Body of pancreas (tissue), 4 donors: ENCODE measurements at regions not wholly inside any gene's neighbourhood (a gene's known extent, or its start where the extent isn't known, plus 50 kb on each side); places are given as distances from the start of the nearest gene placed in this dataset.

Experiments used
- ATAC-seq: fragments of 150-250 bp; one replicate; pipeline ENCODE4 v1.9.1; 2016
- DNase-seq, 4 donors: peaks; one replicate each; pipeline ENCODE4 v3.0.0-alpha.2; 2019
- H3K27ac ChIP-seq, 4 donors: fragments of 200-600 bp; sonication (generic); 1 replicate in 3 of 4; 2 replicates in 1 of 4; pipeline versions ENCODE4 v1.5.1 to v1.6.1; 2016 to 2019; ENCODE audit warnings: mild to moderate bottlenecking in 1 of 4, mixed read lengths in 1 of 4, moderate library complexity in 1 of 4
- H3K27me3 ChIP-seq, 2 donors: fragments of 200-600 bp; sonication (generic); one replicate each; pipeline ENCODE4 v1.6.0; 2016; ENCODE audit warnings: mild to moderate bottlenecking in 1 of 2
- H3K36me3 ChIP-seq, 2 donors: fragments of 200-600 bp; sonication (generic); replicated peaks in 1 of 2; 2 replicates each; pipeline ENCODE4 v1.5.1; 2016; ENCODE audit warnings: low read depth in 2 of 2; ENCODE audit not compliant: insufficient read depth in 1 of 2
- H3K4me1 ChIP-seq: fragments of 200-600 bp; sonication (generic); one replicate; pipeline ENCODE4 v1.6.0; 2016
- H3K4me3 ChIP-seq, 2 donors: fragments of 200-600 bp; sonication (generic); 1 replicate in 1 of 2; 2 replicates in 1 of 2; pipeline ENCODE4 v1.5.1; 2016 to 2019
- H3K9me3 ChIP-seq, 3 donors: fragments of 200-600 bp; sonication (generic); 1 replicate in 2 of 3; 2 replicates in 1 of 3; pipeline ENCODE4 v1.5.1; 2016
- POLR2A ChIP-seq, 3 donors: fragments of 450-650 bp; IDR thresholded peaks; one replicate each; pipeline ENCODE4 v1.6.1; 2016; ENCODE audit warnings: antibody characterized with exemption in 3 of 3, mild to moderate bottlenecking in 2 of 3
- WGBS, 2 donors: methylation state at CpG; one replicate each; pipeline ENCODE4 v1.1.5; 2017; 5-methylcytosine and 5-hydroxymethylcytosine counted together
- intact Hi-C: fragments of 100-400 bp; cut with DNase I; formaldehyde crosslinking; loops from one replicate; pipeline ENCODE4 v1.15.1; 2023
- TF ChIP-seq, protein P1 (sequence below), 7 experiments: fragments of 450-650 bp in 4 of 7; fragments of 200-600 bp in 3 of 7; sonication (generic) in 3 of 7; IDR thresholded peaks; one replicate each; pipeline ENCODE4 v1.5.1; 2016 to 2019; ENCODE audit warnings: antibody characterized with exemption in 7 of 7

DNA sequence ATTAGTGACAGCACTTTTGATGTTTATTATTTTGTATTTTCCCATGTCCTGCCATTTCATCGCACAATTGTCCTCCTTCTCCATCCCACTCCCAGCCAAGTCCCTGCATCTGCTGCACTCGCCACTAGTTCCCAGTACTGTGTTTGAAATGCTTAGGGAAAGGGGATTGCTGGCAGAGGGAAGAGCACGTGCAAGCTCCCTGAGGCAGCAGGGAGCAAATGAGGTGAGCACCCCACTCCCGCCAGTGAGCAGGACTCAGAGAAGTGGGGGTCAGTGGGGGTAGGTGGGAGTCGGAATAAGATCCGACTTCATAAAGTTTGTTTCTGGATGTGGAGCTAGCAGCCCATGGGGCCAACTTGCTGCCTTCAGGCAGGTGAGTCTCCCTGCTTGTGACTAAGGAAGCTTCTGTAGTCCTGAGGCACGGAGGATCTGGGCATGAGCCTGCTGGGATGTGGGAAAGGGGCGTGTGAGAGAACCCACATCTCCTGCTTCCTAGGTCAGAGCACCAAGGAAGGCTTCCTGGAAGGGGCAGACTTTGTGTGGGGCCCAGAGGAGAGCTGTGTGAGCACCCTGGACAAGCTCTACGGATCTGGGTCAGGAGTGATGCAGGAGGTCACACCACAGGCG is 99.7 kb upstream of the TLE3 start:
- peak overlapping the region in 2 of 4 donors; percentile 72 to 78 for H3K27ac ChIP-seq
- 84 to 87% methylated on average over 10 of the region's 10 CpGs for WGBS, 2 donors
- peaks cover 21% of the 10 kb centered on the region for H3K4me1 ChIP-seq

DNA sequence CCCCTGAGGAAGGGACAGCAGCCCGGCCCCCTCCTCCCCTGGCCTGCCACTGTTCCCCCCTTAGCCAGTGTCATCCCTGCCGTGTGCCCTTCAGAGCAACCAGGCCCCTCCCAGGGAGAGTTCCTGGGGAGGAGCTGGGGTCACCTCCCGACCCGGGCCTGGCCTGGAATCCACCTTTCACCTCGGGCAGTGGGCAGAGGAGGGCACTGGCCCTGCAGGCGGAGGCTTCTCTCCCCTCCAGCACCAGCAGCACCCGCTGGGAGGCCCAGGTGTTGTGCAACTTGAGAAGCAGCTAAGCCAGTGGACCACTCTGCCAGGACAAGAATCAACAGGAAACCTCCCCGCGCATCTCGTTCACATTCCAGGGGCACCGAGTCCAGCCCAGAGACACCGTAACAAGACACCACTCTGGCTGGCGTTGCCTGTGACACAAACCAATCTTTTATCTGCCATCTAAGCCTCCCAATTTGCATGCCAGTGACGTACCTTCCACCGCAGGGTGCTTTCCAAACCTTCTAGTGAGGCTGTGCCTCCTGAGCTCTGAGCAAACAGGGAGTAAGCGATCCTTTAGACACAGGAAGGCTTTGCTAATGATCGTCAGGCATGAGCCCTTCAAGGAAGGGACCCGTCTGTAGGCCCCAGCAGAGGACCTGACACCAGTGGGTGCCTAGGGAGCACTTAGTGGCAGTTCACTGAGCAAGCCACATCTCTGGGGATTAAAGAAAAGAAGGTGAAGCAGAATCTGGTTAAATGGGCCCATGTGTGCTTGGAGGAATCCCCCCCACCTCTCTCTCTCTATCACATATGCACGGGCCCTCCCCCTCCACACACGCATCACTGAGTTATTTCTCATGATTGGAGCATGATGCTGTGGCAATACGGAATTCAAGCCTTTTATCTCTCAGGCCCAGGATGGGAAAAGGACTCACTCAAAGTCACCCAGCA is 98.9 kb upstream of the TLE3 start:
- H3K27ac ChIP-seq, result peak overlapping the region; percentile 66 to 78 (median 72)

More for the DNA sequence above, 99.7 kb upstream of the TLE3 start:
- TF ChIP-seq POLR2A (IDR thresholded peaks at IDR 0.05), result no peak
- TF ChIP-seq, protein P1, sequence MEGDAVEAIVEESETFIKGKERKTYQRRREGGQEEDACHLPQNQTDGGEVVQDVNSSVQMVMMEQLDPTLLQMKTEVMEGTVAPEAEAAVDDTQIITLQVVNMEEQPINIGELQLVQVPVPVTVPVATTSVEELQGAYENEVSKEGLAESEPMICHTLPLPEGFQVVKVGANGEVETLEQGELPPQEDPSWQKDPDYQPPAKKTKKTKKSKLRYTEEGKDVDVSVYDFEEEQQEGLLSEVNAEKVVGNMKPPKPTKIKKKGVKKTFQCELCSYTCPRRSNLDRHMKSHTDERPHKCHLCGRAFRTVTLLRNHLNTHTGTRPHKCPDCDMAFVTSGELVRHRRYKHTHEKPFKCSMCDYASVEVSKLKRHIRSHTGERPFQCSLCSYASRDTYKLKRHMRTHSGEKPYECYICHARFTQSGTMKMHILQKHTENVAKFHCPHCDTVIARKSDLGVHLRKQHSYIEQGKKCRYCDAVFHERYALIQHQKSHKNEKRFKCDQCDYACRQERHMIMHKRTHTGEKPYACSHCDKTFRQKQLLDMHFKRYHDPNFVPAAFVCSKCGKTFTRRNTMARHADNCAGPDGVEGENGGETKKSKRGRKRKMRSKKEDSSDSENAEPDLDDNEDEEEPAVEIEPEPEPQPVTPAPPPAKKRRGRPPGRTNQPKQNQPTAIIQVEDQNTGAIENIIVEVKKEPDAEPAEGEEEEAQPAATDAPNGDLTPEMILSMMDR (IDR thresholded peaks at IDR 0.05), result no peak
- Histone ChIP-seq H3K27me3 (no peaks in the 10 kb centered on the region), H3K9me3 (no peaks in the 10 kb centered on the region), H3K4me3 (no peak overlapping the region), H3K36me3 (no peaks in the 10 kb centered on the region)
- ATAC-seq, result no peak
- intact Hi-C loops, result no loop called here
- no peak for DNase-seq

DNA sequence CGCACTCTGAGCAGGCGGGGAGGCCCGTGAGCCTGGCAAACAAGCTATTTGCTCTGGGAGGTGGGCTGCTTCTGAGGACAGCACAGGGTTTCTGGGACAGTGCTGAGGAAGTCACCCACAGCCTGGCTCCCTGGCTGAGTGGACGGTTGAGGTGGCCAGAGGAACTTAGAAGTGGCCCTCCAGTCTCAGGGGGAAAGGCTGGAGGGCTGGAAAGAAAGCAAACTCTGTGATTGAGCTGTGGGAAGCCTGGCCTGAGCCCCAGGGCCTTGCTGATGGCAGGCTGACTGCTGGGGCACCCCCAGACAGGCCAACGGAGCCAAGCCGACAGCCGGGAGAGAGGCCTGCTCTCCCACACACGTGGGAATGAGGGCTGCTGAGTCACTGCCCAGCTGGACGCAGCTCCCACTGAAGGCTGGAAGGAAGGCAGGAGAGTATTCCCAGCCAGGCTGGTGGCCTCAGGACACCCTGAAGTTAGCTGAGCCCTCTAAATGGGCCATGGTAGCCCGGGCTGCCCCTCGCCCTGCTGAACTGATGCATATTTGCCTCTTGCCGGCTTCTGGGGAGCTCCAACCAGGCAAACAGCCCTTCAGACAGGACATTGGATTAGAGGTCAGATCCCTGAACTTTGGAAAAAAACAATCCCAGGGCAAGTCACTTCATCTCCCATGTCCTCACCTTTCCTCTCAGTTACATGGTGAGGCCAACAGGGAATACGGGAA is 98.0 kb upstream of the TLE3 start:
- TF ChIP-seq, protein P1 (IDR thresholded peaks at IDR 0.05), result no peak
- TF ChIP-seq POLR2A (IDR thresholded peaks at IDR 0.05), result no peak
- 26 to 29% methylated on average over 12 to 13 of the region's 13 CpGs for WGBS, 2 donors
- H3K4me3 ChIP-seq, result no peak overlapping the region

More for the DNA sequence above, 98.9 kb upstream of the TLE3 start:
- 57 to 63% methylated on average over 18 to 20 of the region's 21 CpGs for WGBS, 2 donors
- Histone ChIP-seq H3K4me1 (peaks cover 21% of the 10 kb centered on the region), H3K27me3 (no peaks in the 10 kb centered on the region), H3K36me3 (no peaks in the 10 kb centered on the region), H3K4me3 (no peak overlapping the region), H3K9me3 (peaks cover 0 to 3% (median 0%) of the 10 kb centered on the region in 3 donors)
- ATAC-seq (peak; percentile 60), DNase-seq (peak; percentile 59 to 77 (median 63))
- intact Hi-C loops, result no loop called here
- TF ChIP-seq POLR2A (IDR thresholded peaks at IDR 0.05), result peak in 2 of 3 donors; percentile 8 to 30
- TF ChIP-seq, protein P1 (IDR thresholded peaks at IDR 0.05), result no peak

DNA sequence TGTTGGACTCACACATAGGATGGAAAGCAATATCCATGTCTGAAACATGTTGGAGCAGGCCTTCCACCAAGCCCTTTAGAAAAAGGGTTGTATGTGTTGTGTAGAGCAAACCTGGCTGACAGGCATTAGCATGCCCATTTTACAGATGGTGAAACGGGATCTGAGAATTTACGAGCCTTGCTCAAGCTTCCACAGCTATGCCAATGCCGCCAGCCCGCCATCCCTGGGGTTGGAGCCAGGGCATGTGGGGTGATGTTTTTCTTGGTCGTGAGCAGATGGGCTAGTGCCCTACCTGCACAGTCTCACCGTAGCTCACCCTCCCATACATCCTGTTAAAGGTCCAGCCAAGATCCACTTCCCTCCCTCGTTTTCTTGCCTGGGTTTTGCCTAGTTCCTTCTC is 97.5 kb upstream of the TLE3 start:
- H3K9me3 ChIP-seq, result peaks cover 0 to 4% (median 0%) of the 10 kb centered on the region in 3 donors
- intact Hi-C loops, result no loop called here
- no peak overlapping the region for H3K4me3 ChIP-seq
- no peaks in the 10 kb centered on the region for H3K27me3 ChIP-seq
- H3K27ac ChIP-seq, result peak overlapping the region; percentile 66 to 78 (median 72)
- ATAC-seq (no peak), DNase-seq (peak in 2 of 4 donors; percentile 15 to 24)
- peaks cover 21% of the 10 kb centered on the region for H3K4me1 ChIP-seq
- no peak for TF ChIP-seq POLR2A (IDR thresholded peaks at IDR 0.05)
- TF ChIP-seq, protein P1 (IDR thresholded peaks at IDR 0.05), result no peak
- no peaks in the 10 kb centered on the region for H3K36me3 ChIP-seq
- 66 to 68% methylated on average over 7 of the region's 7 CpGs for WGBS, 2 donors

More for the DNA sequence above, 98.0 kb upstream of the TLE3 start:
- H3K27me3 ChIP-seq, result no peaks in the 10 kb centered on the region
- peak overlapping the region; percentile 66 to 78 (median 72) for H3K27ac ChIP-seq
- DNase-seq (peak; percentile 88 to 95 (median 93)), ATAC-seq (peak; percentile 92)
- no peaks in the 10 kb centered on the region for H3K36me3 ChIP-seq
- peaks cover 21% of the 10 kb centered on the region for H3K4me1 ChIP-seq
- peaks cover 0 to 4% (median 0%) of the 10 kb centered on the region in 3 donors for H3K9me3 ChIP-seq
- intact Hi-C loops, result no loop called here
